Calu3 (cell line): ENCODE measurements at regions not wholly inside any gene's neighbourhood (a gene's known extent, or its start where the extent isn't known, plus 50 kb on each side); places are given as distances from the start of the nearest gene placed in this dataset.

Experiments
- BruUV-seq: library from RNA; stranded (reverse); fragments of 400-500 nt; replicated peaks from 2 replicates; lab custom pipeline; 2021; lab: Mats Ljungman, UMichigan
- CTCF ChIA-PET: fragments of 300-600 bp; sonication (Branson Sonifier 250); formaldehyde crosslinking; loops from one replicate; lab custom pipeline; 2022; ENCODE audit warnings: antibody characterized with exemption; lab: Charles Lee
- DNase-seq: peaks from one replicate; pipeline ENCODE4 v3.0.0; 2022
- H3K27ac Mint-ChIP-seq: one replicate; pipeline ENCODE4 v1.8.0; 2022; ENCODE audit warnings: mixed read lengths; ENCODE audit not compliant: unreplicated experiment
- H3K27me3 Mint-ChIP-seq: one replicate; pipeline ENCODE4 v1.8.0; 2022; ENCODE audit warnings: mixed read lengths; ENCODE audit not compliant: unreplicated experiment
- H3K36me3 Mint-ChIP-seq: one replicate; pipeline ENCODE4 v1.8.0; 2022; ENCODE audit warnings: mild to moderate bottlenecking, moderate library complexity, mixed read lengths; ENCODE audit not compliant: insufficient read depth, unreplicated experiment
- H3K4me1 Mint-ChIP-seq: one replicate; pipeline ENCODE4 v1.8.0; 2022; ENCODE audit warnings: mild to moderate bottlenecking, low read depth, mixed read lengths; ENCODE audit not compliant: unreplicated experiment
- H3K4me3 Mint-ChIP-seq: one replicate; pipeline ENCODE4 v1.8.0; 2022; ENCODE audit warnings: mild to moderate bottlenecking, low read depth, moderate library complexity, mixed read lengths; ENCODE audit not compliant: unreplicated experiment
- H3K9me3 Mint-ChIP-seq: one replicate; pipeline ENCODE4 v1.8.0; 2022; ENCODE audit warnings: low read depth, mixed read lengths; ENCODE audit not compliant: unreplicated experiment
- intact Hi-C: fragments of 100-400 bp; cut with micrococcal nuclease; formaldehyde crosslinking; loops from one replicate; pipeline ENCODE4 v1.10.0; 2022; ENCODE audit not compliant: unreplicated experiment
- TF ChIP-seq, protein P1 (sequence below): fragments of 200-600 bp; IDR thresholded peaks from one replicate; pipeline ENCODE4 v1.8.0; 2022; ENCODE audit warnings: antibody characterized with exemption; ENCODE audit not compliant: unreplicated experiment

DNA sequence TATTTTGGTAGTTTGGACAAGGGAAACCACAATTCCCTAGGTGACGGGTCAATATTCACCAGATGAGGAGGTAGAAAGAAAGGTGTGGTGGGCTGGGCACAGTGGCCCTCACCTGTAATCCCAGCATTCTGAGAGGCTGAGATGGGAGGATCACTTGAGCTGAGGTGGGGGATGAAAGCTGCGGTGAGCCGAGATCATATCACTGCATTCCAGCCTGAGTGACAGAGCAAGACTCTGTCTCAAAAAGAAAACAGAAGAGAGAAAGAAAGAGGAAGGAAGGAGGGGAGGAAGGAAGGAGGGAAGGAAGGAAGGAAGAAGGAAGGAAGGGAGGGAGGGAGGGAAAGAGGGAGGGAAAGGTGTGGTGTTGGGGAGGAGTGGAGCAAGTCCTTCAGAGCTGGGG, 56.1 kb upstream of the RNF7 start:
- Mint-ChIP-seq H3K4me3 (no peak overlapping the region), H3K36me3 (no peaks in the 10 kb centered on the region), H3K27ac (no peak overlapping the region), H3K9me3 (peaks cover 3% of the 10 kb centered on the region), H3K27me3 (no peaks in the 10 kb centered on the region), H3K4me1 (peaks cover 34% of the 10 kb centered on the region)
- intact Hi-C loops, result no loop called here
- BruUV-seq, result no TSS peak
- CTCF ChIA-PET, result interaction anchor here (0.6 kb wide), 1 partner anchor 422 kb away, joined by 5 read pairs; no protein-coding TSS in a partner anchor
- no peak for DNase-seq
- TF ChIP-seq, protein P1, sequence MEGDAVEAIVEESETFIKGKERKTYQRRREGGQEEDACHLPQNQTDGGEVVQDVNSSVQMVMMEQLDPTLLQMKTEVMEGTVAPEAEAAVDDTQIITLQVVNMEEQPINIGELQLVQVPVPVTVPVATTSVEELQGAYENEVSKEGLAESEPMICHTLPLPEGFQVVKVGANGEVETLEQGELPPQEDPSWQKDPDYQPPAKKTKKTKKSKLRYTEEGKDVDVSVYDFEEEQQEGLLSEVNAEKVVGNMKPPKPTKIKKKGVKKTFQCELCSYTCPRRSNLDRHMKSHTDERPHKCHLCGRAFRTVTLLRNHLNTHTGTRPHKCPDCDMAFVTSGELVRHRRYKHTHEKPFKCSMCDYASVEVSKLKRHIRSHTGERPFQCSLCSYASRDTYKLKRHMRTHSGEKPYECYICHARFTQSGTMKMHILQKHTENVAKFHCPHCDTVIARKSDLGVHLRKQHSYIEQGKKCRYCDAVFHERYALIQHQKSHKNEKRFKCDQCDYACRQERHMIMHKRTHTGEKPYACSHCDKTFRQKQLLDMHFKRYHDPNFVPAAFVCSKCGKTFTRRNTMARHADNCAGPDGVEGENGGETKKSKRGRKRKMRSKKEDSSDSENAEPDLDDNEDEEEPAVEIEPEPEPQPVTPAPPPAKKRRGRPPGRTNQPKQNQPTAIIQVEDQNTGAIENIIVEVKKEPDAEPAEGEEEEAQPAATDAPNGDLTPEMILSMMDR, result no peak

DNA sequence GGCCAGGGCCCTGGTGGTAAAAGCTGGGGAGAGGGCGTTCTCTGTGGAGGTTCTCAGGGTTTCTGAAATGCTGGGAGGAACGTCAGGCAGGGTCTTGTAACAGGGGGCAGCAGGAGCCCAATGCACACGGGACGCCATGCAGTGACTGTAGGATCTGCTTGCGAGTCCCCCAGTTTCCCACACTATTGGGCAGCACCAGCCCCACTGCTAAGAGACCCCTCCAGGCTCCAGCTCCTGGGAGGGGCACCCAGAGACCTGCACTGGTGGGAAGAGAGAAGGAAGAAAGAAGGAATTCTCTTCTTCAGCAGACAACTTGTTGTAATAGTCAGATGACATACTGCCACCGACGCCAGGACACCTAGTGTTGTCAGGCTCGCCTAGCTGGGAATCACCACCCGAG, 55.2 kb upstream of the RNF7 start:
- DNase-seq, result no peak
- Mint-ChIP-seq H3K4me1 (peaks cover 37% of the 10 kb centered on the region), H3K27me3 (no peaks in the 10 kb centered on the region), H3K36me3 (no peaks in the 10 kb centered on the region), H3K4me3 (no peak overlapping the region), H3K9me3 (peaks cover 3% of the 10 kb centered on the region), H3K27ac (no peak overlapping the region)
- CTCF ChIA-PET, result interaction anchor here (0.5 to 0.9 kb wide), 2 partner anchors 34 to 230 kb away, joined by 3 read pairs; no protein-coding TSS in a partner anchor
- intact Hi-C loops, result no loop called here
- TF ChIP-seq, protein P1, result no peak
- no TSS peak for BruUV-seq

DNA sequence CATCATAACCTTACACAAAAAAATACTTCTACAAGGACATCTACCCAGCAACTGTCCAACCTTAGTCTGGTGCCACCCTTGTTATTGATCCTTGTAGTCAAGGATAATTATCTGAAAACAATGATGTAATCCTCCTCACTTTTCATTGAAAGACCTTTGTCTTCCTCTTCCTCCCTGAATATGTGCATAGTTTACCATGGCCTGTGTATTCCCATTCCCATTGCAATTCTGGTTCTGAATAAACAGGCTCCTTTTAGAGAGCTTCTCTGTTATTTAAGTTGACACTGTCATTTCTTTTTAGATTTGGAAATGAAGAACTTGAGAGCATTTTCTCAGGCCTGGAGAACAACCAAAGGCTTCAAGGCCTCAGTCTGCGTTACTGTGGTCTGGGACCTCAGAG, 53.3 kb upstream of the RNF7 start:
- DNase-seq, result no peak
- Mint-ChIP-seq H3K27me3 (no peaks in the 10 kb centered on the region), H3K27ac (no peak overlapping the region), H3K4me1 (peaks cover 37% of the 10 kb centered on the region), H3K4me3 (no peak overlapping the region), H3K36me3 (no peaks in the 10 kb centered on the region), H3K9me3 (peaks cover under 1% of the 10 kb centered on the region)
- intact Hi-C loops, result no loop called here
- TF ChIP-seq, protein P1, result no peak
- BruUV-seq, result no TSS peak
- CTCF ChIA-PET, result no interaction called here

DNA sequence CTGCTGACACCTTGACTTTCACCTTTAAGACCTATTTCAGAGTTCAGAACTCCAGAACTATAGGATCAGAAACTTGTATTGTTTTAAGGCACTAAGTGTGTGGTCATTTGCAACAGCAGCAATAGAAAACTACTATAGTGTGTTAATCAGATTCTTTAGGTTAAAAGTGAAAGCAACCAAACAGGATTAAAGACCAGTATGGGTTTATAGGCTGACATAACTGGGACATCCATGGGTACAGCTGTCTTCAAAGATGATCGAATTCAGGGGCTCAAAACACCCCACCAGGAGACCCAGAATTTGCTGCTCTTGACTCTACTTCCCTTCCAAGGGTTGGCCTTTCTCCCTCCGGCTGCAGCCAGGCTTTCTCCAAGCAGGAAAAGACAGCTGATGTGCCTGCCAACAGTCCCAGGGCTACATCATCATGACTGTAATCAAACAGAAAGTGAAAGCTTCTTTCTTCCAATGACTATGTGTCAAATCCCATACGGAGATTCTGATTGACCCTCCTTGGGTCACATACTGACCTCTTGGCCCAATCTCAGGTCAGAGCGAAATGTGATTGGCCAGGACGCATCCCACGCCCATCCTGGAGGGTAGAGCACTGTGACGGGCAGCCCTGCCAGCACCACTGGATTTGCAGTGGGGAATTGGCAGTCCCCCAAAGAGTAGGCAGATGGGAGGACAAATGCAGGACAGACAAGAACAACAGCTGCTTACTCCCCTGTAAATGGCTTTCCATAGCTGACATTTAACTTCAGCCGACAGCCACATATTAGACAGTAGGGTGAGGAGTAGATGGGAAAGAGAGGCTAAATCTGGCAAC, 51.4 kb upstream of the RNF7 start:
- Mint-ChIP-seq H3K4me3 (peak overlapping the region; percentile 59), H3K4me1 (peaks cover 26% of the 10 kb centered on the region), H3K9me3 (no peaks in the 10 kb centered on the region), H3K36me3 (no peaks in the 10 kb centered on the region), H3K27ac (peak overlapping the region; percentile 18), H3K27me3 (no peaks in the 10 kb centered on the region)
- CTCF ChIA-PET, result interaction anchor here (1.4 kb wide), 1 partner anchor 21 kb away, joined by 4 read pairs; no protein-coding TSS in a partner anchor
- DNase-seq, result peak; percentile 39
- TF ChIP-seq, protein P1, result no peak
- intact Hi-C loops, result no loop called here
- no TSS peak for BruUV-seq
